ENCODE measurements at regions not wholly inside any gene's neighbourhood (a gene's known extent, or its start where the extent isn't known, plus 50 kb on each side); places are given as distances from the start of the nearest gene placed in this dataset.

- TF ChIP-seq REST (IDR thresholded peaks at IDR 0.05; ENCODE audit: borderline replicate concordance) (no peak), SMC3 (conservative IDR thresholded peaks at IDR 0.05; ENCODE audit: poor library complexity) (no peak), CTCF (IDR thresholded peaks at IDR 0.05; ENCODE audit: poor library complexity, severe bottlenecking) (no peak), TAF1 (IDR thresholded peaks at IDR 0.05; ENCODE audit: low read depth) (no peak), POLR2AphosphoS5 (IDR thresholded peaks at IDR 0.05) (no peak), EZH2 (IDR thresholded peaks at IDR 0.05; ENCODE audit: borderline replicate concordance, insufficient read depth, low read length, poor library complexity, severe bottlenecking) (no peak), EP300 (conservative IDR thresholded peaks at IDR 0.05; ENCODE audit: poor library complexity, severe bottlenecking) (no peak)
These were observed 62.2 kb upstream of the SDK2 start for GRCh38 chr17:73706428-73706827.

Measured in neural cell (in vitro differentiated cells).